ENCODE measurements at regions not wholly inside any gene's neighbourhood (a gene's known extent, or its start where the extent isn't known, plus 50 kb on each side); places are given as distances from the start of the nearest gene placed in this dataset.

- DNase-seq (ENCODE audit: low read depth, low spot score), result no peak
- Mint-ChIP-seq H3K4me1 (peaks cover 13% of the 10 kb centered on the region), H3K36me3 (ENCODE audit: low read depth) (no peaks in the 10 kb centered on the region), H3K9me3 (peaks cover 2% of the 10 kb centered on the region), H3K27me3 (ENCODE audit: low read depth) (no peaks in the 10 kb centered on the region), H3K4me3 (no peak overlapping the region), H3K27ac (ENCODE audit: unreplicated experiment) (no peak overlapping the region)
- TF ChIP-seq CTCF (conservative IDR thresholded peaks at IDR 0.05), result no peak
Measured at GRCh38 chr2:223418131-223418530, 184.0 kb downstream of the SCG2 start.

DNA sequence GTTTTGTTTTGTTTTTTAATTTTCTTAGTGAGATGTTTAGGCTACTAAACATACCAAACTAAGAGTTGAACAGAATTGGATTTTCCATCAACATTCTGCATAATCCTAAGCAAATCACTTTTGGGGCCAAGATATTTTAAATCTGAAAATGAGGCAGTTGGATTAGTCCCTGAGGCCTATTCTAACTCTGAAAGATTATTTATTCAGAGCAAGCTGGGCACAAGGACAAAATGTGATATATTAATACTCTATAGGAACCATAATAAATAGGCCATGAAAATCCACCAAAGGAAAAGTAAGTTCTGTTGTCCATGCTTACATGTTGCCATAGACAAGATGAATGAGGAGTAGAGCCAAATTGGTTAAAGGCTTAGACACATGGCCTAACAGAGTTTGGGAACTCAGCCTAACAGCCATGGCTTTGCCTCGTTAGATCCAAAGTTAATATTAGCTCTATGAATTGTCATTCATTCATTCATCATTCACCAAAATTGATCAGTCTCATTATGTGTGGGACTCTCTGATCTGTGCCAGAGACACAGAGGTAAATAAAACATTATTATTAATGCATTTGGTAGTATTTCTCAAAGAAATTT, 183.5 kb downstream of the SCG2 start:
- Mint-ChIP-seq H3K4me1 (peaks cover 10% of the 10 kb centered on the region), H3K27ac (ENCODE audit: unreplicated experiment) (no peak overlapping the region), H3K4me3 (no peak overlapping the region), H3K36me3 (ENCODE audit: low read depth) (no peaks in the 10 kb centered on the region), H3K27me3 (ENCODE audit: low read depth) (no peaks in the 10 kb centered on the region), H3K9me3 (peaks cover 2% of the 10 kb centered on the region)
- DNase-seq (ENCODE audit: low read depth, low spot score), result no peak
- no peak for TF ChIP-seq CTCF (conservative IDR thresholded peaks at IDR 0.05)

GRCh38 chr2:223420048-223420447, 182.1 kb downstream of the SCG2 start:
- peaks cover 3% of the 10 kb centered on the region for H3K9me3 Mint-ChIP-seq
- no peaks in the 10 kb centered on the region for H3K36me3 Mint-ChIP-seq (ENCODE audit: low read depth)
- H3K27me3 Mint-ChIP-seq (ENCODE audit: low read depth), result no peaks in the 10 kb centered on the region
- TF ChIP-seq CTCF (conservative IDR thresholded peaks at IDR 0.05), result no peak
- DNase-seq (ENCODE audit: low read depth, low spot score), result no peak
- peaks cover 4% of the 10 kb centered on the region for H3K4me1 Mint-ChIP-seq
- H3K27ac Mint-ChIP-seq (ENCODE audit: unreplicated experiment), result no peak overlapping the region
- no peak overlapping the region for H3K4me3 Mint-ChIP-seq

DNA sequence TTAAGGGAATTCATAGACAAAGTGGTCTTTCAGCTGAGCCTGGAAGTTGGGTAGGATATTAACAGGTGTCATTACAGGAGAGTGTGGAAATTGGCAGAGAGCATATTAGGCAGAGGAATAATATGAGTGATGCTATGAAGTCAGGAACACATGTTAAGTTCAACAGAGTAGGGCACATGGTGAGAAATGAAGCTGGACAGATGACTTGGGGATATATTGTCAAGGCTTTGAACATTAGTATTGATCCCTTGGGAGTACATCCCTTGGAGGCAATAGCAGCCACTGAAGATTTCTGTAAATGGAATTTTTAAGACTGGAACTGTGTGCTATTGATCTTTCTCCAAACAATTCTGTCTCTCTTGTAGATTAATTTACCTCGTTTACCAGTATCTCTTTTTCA, 170.7 kb downstream of the SCG2 start:
- no peaks in the 10 kb centered on the region for H3K4me1 Mint-ChIP-seq
- no peak overlapping the region for H3K27ac Mint-ChIP-seq (ENCODE audit: unreplicated experiment)
- peaks cover 2% of the 10 kb centered on the region for H3K36me3 Mint-ChIP-seq (ENCODE audit: low read depth)
- no peaks in the 10 kb centered on the region for H3K27me3 Mint-ChIP-seq (ENCODE audit: low read depth)
- no peak overlapping the region for H3K4me3 Mint-ChIP-seq
- TF ChIP-seq CTCF (conservative IDR thresholded peaks at IDR 0.05), result no peak
- H3K9me3 Mint-ChIP-seq, result peaks cover 7% of the 10 kb centered on the region
- no peak for DNase-seq (ENCODE audit: low read depth, low spot score)

DNA sequence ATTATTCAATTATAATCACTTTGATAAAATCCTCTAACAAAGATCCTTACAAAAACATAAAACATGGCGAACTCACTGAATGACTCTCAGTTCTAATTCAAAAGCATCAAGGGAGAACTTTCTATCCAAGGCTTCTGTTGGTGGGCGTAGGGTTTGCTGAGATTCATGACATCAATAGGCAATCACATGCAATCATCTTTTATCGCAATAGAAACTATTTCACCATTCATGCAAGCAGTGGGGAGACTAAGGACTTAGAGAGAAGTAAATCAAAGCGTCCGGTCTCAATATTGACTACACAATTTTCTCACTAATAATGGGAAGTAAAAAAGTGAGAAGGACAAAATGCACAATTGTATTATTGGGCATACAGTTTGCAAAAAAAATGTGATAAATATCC, 168.7 kb downstream of the SCG2 start:
- H3K36me3 Mint-ChIP-seq (ENCODE audit: low read depth), result no peaks in the 10 kb centered on the region
- no peak for TF ChIP-seq CTCF (conservative IDR thresholded peaks at IDR 0.05)
- no peaks in the 10 kb centered on the region for H3K4me1 Mint-ChIP-seq
- H3K4me3 Mint-ChIP-seq, result no peak overlapping the region
- H3K9me3 Mint-ChIP-seq, result peaks cover 3% of the 10 kb centered on the region
- DNase-seq (ENCODE audit: low read depth, low spot score), result no peak
- H3K27me3 Mint-ChIP-seq (ENCODE audit: low read depth), result no peaks in the 10 kb centered on the region
- no peak overlapping the region for H3K27ac Mint-ChIP-seq (ENCODE audit: unreplicated experiment)

Measured in neural crest cell (in vitro differentiated cells).